Fibroblast of upper back skin (primary cell): ENCODE measurements at regions not wholly inside any gene's neighbourhood (a gene's known extent, or its start where the extent isn't known, plus 50 kb on each side); places are given as distances from the start of the nearest gene placed in this dataset.
"Not testable (repeated sequence)": the region's sequence is repeated elsewhere in the genome, so short reads cannot be mapped to it uniquely, and the experiment has no call there.

Experiments
- DNase-seq: peaks from one replicate; pipeline ENCODE4 v3.0.0-alpha.2; 2013

DNA sequence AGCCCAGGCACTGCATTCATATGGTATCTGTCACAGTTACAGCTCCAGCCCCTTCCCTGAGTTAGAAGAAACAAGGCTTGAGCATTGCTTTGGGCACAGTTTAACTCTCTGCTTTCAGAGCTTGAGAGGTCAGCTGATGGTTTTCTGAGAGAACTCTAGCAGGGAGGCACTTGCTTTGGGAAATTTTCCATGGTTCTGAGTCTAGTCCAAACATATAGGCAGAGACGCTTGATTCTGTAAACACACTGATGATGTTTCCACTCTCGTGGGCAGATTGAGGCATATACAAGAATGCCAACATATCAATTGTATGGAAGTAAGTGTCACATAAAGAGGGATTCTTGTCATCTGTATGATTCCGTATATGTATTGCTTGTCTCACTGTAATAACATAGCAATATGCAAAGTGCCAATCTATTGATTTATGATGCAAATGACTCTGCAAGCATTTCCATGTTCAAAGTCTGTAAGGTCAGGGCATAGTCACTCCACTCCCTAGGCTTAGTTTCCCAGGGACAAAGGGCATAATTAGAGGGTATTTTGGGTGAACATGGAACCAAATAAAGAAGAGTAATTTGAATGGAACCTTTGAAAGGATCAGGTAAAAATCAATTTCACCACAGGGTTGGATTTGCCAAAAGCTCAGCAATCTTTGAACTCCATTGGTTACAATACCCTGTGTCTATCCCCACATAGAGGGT, 239.0 kb downstream of the INHBA start:
- DNase-seq: no peak

DNA sequence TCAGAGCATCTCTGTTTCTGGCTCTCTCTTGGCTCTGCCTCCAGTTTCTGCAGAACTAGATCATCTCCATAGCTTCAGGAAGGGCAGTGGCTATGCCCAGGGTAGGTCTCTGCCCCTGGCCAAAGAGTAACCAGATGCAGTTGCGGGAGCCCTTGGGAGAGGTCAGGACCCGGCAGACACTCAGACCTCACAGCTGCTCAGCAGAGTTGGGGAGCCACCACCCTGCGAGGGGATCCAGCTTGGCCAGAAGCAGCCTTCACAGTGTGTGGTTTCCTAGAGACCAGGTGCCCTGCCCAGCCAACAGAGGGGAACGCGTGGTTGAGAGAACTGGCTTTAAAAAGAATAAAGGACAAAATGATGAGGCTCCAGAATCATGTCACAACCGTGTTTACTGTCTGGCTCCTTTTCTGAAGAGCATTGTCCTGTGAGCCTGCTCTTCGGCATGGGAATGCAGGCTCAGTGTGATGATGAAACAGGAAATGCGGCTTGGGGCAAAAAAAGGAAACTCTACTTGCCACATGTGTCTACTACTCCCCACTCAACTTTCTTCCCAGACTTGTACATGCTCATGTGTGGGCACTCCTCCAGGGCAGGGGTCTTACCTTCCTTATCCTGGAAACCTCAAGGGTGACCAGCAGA, 243.1 kb downstream of the INHBA start:
- DNase-seq: no peak

DNA sequence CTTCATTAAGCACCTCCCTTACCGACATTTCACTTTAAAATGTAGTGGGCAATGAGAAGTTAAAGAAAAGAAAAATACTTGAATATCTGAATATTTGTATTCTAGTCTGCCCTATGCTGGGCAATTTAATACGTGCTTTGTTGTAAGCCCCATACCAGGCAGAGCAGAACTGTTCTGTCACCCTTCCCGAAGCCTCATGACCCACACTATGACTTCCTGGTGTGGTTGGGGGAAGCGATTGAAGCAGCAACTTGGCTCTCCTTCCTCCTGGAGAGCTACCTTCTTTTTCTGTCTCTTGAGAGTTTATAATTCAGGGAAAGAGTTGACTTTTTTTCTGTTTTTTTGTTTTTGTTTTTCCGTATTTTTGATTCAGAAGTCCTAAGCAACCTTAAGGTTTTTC, 243.7 kb downstream of the INHBA start:
- DNase-seq: no peak

DNA sequence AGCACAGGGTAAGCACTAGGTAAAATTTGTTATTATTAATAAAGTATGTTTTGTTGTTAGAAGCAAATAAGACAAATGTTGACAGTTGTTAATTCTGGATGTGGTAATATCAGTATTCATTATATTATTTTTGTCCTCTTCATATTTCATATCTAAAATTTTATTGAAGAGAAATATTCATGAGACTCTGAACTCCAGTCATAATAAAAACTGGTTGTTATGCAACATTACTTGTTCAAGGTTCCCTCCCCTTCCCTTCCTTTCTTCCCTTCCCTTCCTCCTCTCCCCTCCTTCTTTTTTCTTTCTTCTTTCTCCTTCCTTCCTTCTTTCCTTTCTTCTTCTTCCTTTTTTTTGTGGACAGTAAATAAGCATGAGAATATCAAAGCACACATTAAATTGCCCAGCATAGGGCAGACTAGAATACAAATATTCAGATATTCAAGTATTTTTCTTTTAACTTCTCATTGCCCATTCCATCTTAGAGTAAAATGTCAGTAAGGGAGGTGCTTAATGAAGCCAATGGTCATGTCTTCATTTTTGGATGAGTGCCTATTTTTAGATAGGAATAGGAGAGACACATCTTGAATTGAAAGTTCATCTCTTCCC, 245.0 kb downstream of the INHBA start:
- DNase-seq: no peak

DNA sequence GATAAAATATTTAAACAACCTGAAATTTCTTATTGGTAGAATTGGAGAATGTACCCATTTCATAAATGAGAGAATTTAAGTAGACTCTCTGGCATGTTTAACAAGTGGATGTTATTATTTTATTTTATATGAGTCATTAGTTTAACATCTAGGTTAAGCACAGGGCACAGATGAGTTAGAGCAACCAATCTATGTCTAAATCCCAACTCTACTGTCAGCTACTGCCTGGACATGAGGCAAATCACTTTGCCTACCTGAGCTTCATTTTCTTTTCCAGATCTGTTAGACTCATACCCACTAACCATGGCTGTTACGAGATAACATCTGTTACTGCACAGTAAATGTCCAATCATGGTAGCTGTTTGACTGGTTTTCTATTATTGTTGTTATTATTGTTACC, 251.1 kb downstream of the INHBA start:
- DNase-seq: peak; percentile 39

DNA sequence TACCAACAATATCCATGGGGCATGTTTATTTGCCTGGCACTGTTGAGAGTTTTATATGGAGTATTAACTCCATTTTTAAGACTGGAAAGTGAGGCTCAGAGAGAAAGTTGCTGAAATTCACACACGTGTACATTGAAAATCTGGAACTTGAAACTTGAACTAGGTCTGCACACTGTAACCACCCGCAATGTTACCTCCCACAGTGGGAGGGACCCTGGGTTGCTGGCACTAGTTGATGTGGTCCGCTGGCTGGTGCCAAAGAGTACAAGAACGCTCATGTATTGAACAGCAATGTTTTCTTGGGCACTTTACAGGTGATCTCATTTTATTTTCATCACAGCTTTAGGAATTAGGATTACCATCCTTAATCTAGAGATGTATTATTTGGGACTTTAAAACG, 253.2 kb downstream of the INHBA start:
- no peak for DNase-seq

DNA sequence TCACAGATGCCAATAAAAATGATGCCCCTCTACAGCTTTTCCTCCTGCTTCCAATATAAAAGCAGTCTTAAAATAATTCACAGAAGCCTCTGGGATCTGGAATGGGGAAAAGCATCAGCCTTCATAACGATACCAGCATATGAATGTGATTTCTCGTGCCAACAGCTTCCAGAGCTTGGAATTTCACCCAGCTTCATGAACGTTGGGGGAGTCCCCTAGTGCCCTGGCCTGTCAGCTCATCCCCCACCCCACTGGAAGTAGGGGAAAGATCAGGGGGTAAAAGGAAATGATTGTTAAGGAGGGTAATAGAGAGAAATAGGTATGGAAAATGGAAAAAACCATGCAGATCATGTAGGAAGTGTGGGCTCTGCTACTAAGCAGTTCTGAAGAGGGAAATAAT, 253.6 kb downstream of the INHBA start:
- no peak for DNase-seq

DNA sequence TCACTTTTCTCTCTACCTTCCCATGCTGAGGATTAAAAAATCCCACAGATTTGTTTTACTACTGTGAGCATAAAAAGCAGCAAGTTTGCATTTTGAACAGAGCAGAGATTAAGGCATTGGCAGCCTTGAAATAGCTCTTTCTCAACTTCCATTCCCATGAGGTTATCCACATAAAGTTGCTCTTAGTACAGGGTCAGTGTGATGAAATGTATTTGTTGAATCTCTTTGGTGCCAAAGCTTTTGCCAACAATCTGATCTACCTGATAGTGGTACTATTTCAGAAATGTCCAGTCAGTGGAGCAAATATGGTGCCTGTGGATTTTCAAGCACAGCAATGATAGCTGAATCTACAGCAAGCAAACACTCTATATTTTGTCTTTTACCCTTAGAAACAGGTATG, 254.8 kb downstream of the INHBA start:
- DNase-seq: peak; percentile 58

DNA sequence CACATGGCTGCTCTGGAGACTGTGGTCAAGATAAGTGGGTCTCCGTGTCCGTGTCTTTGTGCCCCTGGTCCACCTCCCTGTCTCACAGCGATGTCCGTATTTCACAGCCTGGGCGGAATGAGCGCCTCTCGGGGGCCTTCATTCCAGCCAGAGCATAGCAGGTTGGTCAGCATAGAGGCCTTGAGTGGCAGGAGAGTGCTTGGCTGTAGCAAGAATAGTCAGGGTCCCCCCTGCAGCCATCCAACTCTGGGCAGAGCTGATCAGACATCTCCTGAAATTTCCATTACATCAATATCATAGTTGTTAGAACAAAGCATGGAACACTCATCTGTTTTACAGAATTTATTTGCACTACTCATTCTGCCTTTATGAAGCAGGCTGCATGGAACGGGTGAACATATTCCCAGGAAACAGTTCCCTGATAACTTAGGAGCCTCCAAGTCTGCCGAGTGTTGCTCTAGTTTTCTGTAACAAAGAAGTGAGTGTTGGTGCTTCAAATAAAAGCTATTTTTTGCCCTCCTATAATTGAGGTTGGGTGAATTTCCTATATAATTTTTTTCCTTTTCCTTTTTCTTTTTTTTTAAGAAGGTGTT, 255.3 kb downstream of the INHBA start:
- no peak for DNase-seq

DNA sequence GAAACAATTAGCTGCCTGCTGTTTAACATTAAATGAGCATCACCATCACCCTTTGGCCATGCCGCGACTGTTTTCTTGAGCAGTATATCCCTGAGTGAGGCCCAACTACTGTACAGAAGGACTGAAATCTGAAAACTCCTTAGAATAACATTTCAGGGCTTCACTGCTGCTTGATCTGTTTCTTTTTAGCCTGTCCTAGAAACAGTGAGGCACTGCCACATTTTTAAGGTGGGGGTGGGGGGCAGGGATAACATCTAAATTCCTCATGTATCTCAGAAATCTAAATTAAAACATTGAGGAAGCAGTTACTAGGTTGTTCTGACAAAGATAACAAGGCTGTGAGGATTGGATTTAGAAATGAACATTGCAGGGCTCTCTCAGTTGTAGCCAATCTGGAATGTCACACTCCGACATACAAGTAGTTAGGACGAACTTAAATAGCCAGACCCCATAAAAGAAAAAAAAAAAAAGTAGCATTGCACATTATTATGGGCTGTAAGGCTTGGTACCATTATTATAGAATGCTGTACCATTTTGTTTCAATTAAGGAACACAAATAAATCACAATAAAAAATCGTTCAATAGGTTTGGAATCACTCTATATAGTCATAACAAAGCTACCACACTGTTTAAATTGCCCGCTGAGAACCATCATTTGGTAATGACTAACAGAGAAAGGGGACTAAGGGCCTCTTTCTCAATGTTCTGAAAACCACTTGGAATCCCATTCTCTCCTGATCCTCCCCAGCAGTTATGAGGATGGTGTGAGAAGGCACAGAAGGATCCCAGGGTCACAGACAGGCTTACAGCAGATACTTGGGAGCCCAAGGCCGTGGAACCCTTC, 256.1 kb downstream of the INHBA start:
- DNase-seq: peak; percentile 83

DNA sequence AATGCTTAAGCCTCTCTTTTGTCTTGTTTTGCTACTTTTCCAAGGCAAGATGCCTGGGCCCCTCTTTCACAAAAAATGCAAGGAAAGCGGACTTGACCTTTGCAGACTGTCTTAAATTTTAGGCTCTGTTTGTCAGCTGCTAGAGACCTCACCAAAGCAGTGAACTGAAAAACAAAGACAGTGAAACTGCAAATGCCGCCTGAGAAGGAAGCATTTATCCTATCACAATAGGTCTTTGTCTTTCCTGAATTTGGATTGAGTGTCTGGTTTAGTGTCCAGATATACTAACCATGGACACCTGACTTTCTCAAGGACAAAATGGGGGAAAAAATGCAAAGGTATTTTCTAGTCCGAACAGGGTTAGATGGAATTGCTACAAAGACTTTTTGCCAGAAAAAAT, 256.9 kb downstream of the INHBA start:
- no peak for DNase-seq

DNA sequence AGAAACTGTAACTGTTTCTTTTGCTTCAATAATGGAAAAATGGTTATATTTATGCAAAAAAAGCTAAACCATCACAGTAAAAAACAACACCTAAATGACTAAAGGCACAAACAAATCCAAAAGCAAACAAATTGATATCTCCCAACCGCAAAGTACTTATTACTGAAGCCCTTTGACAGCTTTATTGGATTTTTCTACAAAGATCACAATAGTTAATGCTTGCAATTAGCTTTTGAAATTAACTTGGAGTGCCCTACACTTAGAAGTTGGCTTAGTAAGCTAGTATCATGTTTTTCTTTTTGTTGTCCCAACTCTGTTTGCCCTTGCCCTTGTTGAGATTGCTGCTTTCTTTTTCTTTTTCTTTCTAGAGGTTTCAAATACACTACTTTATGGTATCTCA, 257.5 kb downstream of the INHBA start:
- DNase-seq: no peak

DNA sequence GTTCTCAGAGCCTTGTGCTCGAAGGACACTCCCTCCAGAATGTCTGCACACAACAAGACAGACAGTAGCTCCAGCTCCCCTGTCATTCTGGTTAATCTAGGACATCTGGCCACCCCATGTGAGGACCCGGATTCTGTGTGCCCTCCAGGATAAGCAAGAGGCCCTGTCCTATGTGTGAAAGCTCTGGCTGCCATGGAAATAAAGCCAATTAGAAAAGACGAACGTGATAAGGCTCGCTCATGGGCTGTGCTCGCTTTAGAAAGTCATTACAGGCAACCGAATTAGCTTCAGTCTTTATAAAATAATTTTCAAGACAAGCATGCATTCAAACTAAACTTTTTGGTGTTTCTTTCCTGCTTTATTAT, 263.4 kb downstream of the INHBA start:
- no peak for DNase-seq

DNA sequence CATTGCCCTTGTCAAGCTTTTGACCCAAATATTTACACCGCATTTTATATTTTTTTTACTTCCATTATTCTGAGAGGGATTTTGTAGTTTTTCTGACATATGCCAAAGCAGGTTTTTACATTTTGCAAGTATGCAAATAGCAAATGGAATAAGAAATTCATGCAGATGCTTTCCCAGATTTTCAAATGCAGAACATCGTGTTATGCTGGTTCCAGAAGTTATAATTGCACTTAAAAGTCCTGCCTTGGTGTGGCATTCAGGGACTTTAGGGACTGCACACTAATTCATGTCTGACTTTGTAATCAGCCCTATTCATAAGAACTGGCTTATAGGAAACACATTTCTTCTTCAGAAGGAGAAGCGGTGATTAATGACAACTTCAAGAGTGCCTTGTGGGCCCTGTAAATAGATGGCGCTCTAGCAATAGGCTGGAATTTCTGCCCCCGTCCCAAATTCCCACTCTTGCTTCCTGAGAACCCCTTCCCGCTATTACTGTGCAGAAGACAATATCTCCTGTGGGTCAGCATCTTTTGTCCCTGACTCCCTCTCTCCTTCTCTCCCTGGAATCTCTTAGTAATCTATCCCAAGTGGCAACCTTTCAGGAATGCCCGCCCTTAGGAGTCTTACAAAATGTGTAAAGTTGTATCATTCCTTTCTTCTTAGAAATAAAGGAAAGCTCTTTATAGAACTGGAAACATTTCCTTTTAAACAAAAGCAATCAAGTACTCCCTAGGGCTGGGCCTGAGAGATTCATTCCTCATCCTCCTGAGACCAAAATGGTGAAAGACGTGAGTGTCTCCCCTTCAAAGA, 264.0 kb downstream of the INHBA start:
- peak; percentile 45 for DNase-seq

DNA sequence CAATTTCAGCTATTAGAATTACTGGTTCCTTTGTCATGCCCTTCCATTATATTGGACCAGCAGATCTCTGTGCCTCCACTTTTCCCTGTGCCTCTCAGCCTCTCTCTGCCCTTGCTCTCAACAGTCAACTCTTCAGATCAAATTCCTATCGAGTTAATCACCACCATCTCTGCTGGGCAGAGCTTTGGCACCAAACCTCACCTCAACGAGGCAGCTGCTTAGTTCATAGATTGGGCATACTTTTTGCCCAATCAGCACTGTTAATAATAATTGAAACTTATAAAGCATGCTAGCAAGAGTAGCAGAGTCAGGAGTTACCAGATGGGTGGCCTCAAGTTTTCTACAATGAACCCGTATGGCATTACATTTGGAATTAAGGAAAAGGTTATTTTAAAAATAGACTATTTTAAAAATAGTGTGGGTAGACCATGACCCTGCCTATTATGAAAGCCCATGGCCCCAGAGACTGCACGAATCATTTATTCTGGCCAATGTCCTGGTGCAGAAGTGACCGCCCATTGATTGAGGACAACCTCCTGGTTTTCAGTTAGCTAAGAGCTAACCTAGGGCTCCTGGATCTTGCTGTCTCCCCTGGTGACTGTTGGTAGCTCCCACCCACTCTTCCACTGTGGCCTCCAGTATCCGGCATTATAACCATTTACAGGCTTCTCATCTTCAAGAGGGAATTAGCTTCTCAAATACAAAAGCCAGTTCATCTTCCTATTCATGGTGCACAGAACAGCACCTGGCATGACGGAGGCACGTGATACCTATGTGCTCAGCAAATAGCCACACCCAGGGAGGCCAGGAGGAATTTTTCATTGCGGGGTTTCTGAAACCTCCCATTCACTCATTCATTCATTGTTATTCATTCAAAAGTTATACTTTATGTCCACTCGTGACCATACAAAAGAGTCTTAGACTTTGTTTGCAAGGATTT, 265.4 kb downstream of the INHBA start:
- DNase-seq: no peak

DNA sequence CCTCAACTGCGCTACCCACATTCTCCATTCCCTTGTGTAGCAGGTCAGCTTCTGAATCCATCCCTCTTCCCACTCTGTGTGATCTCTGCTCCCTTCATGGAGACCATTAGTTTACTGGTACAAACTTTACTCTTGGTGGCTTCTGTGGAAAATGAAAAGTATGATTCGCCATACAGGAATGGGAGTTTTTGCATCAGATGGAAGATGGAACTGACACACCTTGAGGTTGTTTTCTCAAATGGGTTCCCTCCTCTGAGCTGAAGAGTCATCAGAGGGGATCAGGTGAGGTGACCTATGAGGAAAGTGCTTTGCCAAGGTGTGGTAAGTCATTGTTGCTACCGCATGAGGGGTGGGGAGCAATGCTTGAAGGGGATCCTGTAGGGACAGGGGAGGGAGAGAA, 266.8 kb downstream of the INHBA start:
- DNase-seq: no peak

DNA sequence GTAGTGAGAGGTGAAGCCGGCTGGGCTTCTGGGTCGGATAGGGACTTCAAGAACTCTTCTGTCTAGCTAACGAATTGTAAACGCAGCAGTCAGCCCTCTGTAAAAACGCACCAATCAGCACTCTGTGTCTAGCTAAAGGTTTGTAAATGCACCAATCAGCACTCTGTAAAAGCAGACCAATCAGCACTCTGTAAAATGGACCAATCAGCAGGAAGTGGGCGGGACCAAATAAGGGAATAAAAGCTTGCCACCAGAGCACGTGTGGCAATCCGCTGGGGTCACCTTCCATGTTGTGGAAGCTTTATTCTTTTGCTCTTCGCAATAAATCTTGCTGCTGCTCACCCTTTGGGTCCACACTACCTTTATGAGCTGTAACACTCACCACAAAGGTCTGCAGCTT, 267.9 kb downstream of the INHBA start:
- not testable (repeated sequence) for DNase-seq

DNA sequence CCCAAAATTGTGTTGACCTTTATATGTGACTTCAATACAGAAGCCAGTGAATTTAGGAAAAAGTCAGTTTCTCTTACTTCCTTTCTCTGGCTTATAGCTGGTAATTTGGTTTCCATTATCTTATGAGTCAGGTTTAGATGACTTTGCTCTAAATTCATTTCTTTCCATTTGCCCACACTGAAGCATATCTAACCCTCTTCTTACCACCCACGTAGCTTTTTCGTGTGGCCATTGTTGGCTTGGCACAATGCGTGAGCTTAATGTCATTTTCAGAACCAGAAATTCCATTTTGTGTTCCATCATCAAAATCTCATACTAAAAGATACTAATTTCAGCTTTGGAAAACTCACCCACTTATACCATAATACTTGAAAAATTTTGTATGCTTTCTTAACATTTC, 271.2 kb downstream of the INHBA start:
- DNase-seq: no peak

DNA sequence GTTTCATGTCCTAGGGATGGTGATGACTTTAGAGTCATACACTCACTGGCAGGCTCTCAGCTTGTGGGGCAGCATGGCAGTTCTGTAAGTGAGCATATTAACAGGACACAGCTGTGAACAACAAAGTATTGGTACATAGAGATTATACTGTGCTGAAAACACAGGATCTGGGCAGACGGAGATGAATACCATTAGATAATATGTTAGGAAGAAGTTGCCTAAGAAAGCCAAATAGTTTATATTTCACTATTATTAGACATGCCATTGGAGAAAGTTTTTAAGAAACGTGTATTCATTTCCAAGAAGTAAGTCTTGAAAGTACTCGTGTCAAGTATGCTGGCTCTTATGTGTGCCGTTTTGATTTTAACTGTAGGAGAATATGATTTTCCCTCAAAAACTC, 274.5 kb downstream of the INHBA start:
- no peak for DNase-seq

DNA sequence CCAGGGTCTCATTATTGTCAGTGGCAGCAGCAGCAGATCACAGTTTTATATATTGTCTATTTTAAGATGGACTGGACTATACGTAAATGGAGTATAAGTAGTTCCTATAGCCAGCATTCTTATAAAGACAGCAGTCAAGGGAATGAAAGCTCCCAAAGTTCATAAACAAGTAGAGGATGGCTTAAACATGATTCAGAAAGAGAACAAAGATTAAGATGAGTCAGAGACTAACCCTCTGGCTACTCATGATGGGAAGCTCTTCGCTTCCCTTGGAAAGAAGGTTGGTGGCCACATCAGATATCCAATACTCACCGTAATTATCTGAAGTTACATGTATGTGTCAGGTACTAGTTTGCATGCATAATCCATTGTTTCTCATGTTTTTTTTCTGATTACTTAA, 277.0 kb downstream of the INHBA start:
- peak; percentile 82 for DNase-seq

DNA sequence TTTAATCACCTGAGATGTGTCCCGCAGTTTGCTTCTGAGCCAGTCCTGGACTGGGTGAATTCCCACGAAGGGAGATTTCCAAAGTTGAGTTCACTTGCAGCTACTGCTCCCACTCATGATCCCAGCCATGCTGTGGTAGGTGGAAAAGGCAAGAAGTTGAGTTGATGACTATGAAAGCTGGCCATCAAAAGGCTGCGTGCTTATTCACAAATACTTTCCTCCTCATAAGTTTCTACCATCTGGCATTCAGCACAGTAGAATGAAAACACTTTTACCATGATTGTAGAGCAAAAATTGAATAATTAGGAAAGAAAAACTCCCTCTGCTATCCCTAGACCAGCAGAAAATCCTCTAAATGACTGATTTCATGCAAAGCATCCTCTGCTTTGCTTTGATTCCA, 281.8 kb downstream of the INHBA start:
- no peak for DNase-seq
